ENCODE measurements at regions not wholly inside any gene's neighbourhood (a gene's known extent, or its start where the extent isn't known, plus 50 kb on each side); places are given as distances from the start of the nearest gene placed in this dataset.
A peak's percentile ranks its signal among the peaks of the same experiment; 100 is the strongest.
"Not testable (repeated sequence)": the region's sequence is repeated elsewhere in the genome, so short reads cannot be mapped to it uniquely, and the experiment has no call there.

DNA sequence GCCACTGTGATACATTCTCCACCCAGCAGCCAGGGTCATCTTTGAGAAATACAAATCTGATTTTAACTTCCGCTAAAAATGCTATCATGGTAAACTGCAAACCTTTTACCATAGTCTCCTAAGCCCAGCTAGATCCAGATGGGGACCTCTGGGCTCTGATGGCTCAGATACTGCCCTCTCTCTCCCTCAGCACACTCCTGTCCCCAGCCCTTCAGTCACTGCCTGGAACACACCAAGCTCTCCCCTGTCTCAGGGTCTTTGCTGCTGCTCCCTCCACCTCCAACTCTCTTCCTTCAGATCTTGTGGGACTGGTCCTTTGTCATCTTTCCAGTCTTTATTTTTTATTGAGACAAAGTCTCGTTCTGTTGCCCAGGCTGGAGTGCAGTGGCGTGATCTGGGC lies 65.1 kb downstream of the SPRY4 start:
- no peak for ATAC-seq

DNA sequence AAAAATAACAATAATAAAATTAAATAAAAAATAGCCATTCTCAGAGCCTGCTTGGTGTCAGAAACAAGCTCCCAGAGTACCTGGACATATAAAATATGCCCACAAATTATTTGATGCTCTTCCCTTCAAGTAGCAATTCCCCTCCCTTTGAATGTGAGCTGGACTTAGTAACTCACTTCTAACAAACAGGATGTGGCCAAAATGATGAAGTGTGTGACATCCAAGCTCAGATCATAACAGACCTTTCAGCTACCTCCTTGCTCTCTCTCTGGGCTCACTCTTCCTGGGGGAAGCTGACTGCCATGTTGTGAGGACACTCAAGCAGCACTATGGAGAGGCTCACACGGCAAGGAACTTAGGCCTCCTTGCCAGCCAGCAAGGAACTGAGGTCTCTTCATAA lies 69.0 kb downstream of the SPRY4 start:
- ATAC-seq = no peak

DNA sequence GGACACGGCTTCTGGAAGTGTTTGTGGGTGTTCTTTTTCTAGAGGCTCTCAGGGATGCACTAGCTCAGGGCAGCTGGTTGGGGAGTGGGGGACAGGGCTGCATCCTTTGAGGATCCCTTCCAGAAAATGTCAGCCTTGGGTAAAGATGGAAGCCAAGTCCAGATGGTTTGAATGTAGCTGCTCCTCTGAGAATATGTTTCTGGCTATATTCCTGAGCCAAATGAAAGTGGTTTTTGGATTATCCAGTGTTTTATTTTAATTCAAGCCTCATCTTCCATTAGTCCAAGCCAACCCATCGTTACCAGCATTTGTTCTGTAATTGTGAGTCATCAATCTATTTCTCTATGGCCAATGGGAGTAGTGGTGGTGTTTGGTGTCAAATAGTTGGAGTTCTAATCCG lies 70.4 kb downstream of the SPRY4 start:
- no peak for ATAC-seq

DNA sequence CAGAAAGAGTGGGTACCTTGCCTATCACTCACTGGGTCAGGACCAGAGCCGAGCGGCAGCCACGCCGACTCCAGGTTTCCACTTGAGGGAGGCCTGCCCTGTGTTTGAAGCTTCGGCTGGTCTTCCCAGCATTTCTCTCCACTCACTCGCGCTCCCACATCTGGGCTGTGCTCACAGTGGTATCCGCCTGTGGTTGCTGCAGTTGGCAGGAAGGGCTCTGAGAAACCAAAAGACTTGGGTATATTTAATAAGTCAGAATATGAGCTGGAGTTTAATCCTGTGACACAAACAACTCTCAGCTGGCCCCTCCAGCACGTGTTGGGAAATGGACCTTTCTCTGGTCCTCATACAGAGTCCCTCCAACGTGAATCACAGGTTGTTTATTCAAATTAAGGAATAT lies 70.9 kb downstream of the SPRY4 start:
- ATAC-seq = no peak

DNA sequence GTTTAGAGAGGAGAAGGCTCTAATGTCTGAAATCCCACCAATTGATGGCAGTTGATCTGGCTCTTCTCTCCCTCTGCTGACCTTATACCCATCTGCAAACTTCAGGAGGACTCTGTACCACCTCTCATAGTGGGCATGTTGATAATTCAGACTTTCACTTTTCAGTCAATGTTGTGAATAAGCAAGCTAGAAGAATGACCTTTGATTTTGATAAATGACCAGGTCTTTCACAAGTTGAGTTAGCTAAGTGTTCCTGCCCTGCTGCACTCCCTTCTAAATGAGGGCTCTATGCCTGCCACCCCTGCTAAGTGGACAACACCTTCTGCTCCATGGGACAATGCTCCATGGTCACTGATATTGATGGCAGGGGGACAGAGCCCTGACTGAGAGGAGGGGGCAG lies 74.7 kb downstream of the SPRY4 start:
- no peak for ATAC-seq

DNA sequence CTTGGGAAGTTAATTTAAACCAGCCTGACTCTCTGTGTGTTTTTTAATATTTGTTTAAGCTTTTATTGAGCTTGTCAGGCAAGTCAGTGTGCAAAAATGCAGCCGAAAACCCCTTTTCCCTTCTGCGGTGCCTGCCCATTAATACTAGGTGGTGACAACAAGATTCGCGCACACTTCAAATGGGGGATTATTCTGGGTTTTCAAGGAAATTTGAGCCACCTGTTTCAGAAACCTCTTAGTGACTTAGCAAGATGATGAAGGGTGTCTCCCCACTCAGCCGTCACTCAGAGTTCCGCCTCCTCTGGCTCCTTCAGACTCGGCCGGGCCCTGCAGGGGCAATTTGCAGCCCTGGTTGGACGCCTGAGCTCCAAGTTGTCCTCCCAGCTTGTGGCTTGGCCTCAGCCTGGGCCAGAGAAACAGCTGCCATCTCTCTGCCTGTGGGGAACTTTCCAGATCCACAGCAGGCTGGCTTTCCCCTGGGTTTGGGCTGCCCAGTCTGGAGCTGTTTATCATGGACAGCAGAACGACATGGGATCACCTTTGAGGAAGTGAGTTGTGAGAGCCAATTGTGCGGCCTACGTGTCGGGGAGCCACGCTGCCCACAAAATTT lies 75.9 kb downstream of the SPRY4 start:
- ATAC-seq = no peak

DNA sequence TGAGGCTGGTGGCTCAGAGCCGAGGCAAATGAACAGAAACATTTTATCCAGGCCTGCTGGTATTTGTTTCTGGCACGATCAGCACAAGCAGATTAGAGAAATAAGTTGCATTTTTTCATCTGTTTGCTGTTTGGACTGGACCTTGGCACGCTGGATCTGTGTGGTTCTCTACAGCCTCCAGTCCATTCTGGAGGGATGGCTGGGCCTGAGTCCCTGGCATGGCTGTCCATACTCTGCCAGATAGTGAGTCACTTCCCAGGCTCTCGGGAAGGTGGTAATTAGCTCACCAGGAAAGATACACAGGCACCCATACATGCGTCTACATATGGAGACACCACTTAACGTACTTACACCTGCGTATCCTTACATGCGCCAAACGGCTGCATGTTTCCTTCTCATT lies 78.6 kb downstream of the SPRY4 start:
- ATAC-seq = no peak

DNA sequence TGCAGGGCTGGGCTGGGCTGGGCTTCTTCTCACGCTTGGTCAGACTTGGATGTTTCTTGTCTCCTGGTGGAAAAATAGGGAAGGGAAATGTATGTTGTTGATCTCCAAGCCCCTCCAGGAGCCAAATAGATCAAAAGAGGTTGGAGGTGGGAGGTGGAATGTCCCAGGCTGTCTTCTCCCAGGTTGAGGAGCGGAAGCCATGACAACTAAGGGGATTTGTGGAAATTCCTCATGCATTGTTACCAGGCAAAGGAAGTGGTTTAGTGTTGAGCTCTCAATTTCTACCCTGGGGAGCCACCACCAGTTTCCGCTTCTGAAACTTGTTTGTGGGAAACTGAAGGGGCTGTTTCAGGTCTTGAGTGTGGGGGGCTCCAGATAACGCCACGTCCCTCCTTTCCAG lies 79.0 kb downstream of the SPRY4 start:
- ATAC-seq = no peak

DNA sequence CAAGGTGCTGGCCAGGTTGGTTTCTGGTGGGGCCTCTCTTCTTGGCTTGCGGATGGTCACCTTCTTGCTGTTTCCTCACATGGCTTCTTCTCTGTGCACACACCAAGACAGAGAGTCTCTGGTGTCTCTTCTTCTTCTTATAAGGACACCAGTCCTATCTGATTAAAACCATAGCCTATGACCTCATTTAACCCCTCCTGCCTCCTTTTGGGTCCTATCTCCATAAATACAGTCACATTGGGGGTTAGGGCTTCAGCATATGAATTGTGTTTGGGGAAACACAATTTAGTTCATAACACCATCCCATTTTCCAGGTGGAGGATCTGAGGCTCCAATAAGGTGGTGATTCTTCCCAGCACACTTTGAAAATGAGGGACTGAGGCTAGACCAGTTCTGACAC lies 80.4 kb downstream of the SPRY4 start:
- no peak for ATAC-seq

DNA sequence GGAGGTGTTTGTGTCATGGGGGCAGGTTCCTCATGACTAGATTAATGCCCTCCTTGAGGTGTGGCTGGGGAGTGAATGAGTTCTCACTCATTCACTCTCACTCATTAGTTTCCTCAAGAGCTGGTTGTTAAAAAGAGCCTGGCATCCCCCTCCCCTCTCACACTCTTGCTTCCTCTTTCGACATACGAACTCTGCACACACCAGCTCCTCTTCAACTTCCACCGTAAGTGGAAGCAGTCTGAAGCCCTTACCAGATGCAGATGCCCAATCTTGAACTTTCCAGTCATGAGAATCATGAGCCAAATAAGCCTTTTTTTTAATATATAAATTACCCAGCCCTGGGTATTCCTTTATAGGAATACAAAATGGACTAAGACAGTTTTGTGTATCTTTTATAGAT lies 82.5 kb downstream of the SPRY4 start:
- ATAC-seq = no peak

DNA sequence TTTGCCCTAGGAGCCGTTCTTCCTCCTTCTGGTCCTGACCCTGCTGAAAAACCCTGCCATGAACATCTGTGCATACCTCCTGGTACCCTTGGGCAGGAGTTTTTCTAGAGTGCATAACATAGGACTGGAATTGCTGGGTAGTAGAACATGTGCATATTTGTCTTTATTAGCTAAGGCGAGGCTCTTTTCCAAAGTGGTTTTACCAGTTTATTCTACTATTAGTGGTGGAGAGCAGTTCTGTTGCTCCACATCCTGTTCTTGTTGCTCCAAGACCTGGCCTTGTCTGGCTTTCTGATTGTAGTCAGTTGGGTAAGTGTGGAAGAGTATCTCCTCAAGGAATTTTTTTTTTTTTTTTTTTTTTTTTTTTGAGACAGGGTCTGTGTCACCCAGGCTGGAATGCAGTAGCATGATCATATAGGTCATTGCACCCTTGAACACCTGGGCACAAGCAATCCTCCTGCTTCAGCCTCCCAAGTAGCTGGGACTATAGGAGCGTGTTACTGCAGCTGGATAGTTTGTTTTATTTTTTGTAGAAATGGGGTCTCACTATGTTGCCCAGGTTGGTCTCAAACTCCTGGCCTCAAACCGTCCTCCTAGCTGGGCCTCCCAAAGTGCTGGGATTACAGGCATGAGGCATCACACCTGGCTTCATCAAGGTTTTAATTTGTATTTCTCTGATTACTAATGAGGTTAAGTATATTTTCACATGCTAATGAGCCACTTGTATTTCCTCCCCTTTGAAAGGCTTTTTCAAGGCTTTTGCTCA lies 85.2 kb downstream of the SPRY4 start:
- ATAC-seq = no peak

DNA sequence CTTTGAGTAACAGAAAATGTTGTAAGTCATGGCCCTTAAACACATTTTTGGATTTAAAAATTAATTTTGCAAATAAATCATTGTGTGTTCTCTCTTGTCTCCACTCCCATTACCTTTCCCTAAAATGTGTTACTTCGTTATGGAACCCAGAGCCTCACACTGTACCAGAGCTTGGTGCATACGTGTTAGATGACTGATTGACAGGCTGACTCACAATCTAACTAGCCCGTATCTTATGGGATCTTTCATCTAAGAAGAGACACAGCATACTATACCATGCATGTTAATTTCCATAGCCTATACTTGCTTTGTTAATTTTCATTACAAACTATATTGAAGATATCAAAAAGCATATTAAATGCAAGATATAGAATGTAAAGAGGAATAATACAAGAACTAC lies 87.1 kb downstream of the SPRY4 start:
- ATAC-seq = no peak

DNA sequence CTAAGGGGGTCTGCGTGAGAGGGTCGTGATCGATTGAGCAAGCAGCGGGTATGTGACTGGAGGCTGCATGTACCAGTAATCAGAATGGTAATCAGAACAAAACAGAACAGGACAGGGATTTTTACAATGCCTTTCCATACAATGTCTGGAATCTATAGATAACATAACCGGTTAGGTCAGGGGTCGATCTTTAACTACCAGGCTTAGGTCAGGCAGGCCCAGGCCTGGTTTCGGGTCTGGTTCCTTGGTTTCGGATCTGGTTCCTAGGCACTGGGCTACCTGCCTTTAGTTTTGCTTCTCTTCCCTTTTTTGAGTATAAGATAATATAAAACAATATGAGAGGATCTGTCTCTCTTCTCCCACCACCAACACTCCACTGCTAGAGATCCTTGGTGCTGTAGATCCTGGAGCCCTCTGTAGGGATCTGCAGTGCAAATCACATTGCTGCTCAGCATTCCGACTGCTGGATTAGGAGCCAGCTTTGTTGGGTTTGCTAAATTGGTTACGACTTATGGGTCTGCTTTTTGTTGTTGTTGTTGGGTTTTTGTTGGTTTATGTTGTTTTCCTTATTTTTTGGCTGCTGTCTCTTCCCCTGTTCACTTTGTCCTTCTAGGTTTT lies 88.0 kb downstream of the SPRY4 start:
- not testable (repeated sequence) for ATAC-seq

DNA sequence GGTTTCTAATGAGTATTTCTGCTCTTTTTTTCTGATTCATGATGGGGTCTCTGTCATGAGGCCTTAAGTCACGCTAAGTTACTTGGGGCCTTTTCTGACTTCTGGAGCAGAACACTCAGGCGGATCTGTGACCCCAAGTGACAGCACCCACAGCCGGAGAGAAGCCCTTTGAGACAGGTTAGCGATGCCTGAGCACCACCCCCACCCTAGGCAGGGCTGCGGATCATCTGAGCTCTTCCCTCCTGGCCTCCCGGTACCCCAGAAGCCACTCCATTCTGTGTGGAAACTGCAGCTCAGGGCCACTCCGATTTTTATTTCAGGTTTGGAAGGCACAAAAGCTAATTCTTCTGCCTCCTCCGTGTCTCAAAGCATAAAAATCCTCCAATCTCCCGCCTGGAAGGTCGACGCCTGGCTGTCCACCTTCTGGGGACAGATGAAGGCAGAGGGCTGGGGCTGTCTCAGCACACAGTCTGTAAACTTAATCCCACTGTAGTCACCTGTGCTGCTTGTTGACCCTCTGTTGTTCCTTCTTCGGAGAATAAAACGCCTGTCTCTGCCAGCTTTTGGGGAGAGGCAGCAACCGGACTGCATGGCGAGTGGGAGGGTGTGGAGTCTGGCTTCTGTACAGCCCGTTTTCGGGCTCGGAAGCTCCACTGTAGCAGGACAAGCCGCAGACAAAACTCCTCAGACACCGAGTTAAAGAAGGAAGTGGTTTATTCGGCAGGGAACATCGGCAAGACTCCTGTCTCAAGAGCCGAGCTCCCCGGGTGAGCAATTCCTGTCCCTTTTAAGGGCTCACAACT lies 88.8 kb downstream of the SPRY4 start:
- no peak for ATAC-seq

DNA sequence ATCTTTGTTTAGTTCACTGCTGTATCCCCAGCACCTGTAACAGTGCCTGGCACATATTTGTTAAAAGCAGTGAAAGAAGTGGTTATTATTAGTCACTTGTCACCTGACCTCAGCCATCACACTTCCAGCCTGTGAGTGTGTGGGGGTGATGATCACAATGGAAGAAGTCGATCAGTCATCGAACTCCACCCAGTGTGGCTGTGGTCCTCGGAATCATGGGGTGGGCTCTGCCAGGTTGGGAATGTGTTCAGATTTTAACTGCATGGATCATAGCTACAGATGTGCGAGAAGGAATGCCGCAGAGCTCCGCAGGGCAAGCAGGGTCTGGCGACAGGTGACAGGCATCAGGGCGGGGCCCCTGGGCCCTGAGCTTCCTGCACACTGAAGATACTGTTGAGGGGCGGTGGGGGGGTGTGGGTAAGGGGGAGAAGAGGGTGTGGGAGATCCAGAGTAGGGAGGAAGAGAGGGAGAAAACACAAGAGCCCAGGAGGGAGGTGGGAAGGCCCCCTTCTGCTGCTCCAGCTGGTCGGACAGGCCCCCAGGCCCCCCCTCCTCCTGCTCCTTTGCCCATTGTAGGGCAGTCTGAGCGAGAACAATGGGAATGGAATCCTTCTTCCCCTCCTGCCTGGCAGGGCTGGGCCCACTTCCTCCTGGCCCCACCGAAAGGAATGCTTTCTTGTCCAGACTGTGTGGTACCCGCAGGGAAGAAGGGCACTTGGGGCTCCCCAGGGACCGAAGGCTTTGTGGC lies 89.6 kb downstream of the SPRY4 start:
- ATAC-seq = peak; percentile 88 to 95

DNA sequence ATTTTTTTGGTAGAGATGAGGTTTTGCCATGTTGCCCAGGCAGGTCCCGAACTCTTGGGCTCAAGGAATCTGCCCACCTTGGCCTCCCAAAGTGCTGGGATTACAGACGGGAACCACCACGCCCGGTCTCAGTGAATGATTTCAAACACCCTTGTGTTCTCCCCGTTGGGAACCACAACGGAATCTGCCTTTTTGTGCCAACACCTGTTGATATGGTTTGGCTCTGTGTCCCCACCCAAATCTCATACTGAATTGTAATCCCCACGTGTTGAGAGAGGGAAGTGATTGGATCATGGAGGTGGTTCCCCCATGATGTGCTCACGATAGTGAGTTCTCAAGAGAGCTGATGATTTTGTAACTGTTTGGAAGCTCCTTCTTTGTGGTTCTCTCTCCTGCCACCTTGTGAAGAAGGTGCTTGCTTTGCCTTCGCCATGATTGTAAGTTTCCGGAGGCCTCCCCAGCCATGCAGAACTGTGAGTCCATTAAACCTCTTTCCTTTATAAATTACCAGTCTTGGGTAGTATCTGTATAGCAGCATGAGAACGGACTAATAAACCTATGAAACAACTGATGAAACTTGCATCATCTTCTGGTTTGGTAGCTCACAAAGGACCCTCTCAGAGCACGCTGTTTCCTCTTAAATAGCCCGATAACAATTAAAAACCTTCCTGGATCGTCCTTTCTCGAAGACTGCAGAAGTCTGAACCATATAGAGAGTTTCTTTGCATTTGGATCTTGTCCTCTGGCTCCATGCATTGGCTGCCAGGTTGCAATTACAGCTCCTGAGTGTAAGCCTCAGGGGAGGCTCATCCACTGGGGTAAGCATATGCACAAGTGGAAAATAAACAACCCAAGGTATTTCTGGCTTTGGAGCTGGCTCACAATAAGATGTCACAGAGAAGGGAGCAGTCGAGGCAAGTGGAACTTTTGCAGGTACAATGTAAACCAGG lies 91.5 kb downstream of the SPRY4 start:
- no peak for ATAC-seq

DNA sequence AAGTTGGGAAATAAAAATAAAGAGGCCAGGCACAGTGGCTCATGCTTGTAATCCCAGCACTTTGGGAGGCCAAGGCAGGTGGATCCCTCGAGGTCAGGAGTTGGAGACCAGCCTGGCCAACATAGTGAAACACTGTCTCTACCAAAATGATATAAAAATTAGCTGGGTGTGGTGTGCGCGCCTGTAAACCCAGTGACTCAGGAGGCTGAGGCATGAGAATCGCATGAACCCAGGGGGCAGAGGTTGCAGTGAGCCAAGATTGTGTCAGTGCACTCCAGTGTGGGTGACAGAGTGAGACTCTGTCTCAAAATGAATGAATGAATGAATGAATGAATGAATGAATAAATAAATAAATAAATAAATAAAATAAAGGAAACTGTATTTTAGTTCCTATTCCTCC lies 93.9 kb downstream of the SPRY4 start:
- not testable (repeated sequence) for ATAC-seq

DNA sequence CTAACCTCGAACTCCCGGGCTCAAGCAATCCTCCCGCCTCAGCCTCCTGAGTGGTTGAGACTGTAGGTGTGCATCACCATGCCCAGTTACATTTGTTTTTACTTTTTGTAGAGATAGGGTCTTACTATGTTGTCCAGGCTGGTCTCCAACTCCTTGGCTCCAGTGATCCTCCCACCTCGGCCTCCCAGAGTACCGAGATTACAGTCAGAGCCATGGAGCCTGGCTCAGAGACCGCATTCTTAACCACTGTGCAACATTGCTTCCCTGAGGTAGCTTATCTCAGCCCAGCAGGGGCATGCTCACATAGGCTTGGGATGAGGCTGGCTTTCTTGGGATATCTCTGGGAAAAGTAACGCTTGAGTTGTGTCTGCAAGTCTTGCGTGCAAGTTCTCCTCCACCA lies 99.7 kb downstream of the SPRY4 start:
- ATAC-seq = no peak

DNA sequence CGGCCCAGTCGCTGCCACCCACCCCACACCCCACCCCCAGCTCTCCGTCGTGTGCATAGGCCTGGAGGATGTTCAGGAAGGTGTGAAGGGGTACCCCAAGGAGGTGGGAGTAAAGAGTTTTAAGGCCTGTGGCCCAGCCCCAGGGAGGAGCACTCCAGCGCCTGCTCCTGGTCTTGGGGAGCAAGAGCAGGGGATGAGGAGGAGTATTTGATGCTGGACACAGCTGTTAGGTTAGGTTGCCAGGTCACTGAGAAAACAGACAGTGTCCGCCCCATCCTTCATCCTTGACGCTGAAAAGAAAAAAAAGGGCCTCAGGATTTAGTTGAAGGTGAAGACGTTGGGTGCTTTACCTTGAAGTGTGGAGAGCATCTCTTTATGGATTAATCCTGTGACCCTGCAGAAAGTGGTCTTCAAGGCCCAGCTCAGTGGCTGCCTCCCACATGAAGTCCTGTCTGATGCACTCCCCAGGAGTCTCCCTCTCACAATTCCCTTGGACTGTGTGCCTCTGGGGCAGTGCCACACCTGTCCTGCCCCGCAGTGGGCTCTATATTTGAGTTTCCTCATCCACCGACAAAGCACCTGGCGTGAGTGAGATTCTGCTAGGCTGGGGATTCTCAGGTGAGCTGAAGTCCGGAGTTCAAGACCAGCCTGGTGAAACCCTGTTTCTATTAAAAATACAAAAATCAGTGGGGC lies 101.8 kb downstream of the SPRY4 start:
- no peak for ATAC-seq

DNA sequence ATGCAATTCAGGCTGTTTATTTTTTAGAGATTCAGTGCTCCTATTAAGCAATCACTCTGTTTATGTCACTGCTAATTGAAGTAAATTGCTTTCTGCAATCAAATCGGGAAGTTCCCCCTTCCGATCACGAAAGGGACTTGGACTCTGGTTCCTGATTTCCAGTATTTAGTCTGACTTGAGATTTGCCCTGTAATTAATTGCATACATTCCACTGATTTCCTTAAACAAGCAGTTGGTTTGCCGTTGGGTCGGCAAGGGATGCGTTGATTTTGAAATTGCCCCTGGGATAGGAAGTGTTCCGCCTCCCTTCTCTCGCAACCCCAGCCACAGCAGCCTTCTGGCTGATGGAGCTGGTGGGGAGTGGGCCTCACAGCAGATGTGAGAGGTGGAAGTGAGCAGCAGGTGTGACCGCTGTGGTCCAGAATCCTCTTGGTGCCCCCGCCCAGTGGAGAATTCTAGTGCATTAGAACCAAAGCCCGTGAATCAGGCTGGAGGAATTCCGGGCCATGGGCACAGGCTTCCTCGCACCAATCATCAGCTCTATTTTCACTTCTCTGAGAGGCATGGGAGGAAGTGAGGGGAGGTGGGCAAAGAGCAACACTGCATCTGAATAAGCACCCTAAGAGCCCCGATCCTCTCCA lies 102.5 kb downstream of the SPRY4 start:
- ATAC-seq = no peak

Data from activated CD4-positive, CD25-positive, alpha-beta regulatory T cell treated with anti-CD3 and anti-CD28 coated beads, Interleukin-2, amount 50 U/mL, for 24 hours (primary cell).